ENCODE measurements at regions not wholly inside any gene's neighbourhood (a gene's known extent, or its start where the extent isn't known, plus 50 kb on each side); places are given as distances from the start of the nearest gene placed in this dataset.
"Not testable (repeated sequence)": the region's sequence is repeated elsewhere in the genome, so short reads cannot be mapped to it uniquely, and the experiment has no call there.

DNA sequence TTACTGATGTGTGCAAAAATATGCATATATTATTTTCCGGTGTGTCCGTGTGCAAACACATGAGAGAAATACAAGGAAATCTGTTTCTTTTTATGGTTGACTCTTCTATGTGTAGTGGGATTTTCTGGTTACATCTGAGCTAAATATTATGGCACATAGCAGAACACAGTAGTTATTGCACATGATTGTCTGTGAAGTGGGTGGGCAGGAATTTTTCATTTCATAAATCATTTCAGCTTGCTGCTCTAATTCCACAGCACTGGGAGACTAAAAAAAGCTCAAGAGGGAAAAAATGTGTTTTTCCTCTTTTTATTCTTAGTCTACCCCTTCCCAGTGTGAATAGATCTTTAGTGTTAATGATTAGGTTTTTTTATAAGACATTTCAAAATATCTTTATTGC lies 197.9 kb downstream of the MBL2 start:
- DNase-seq (no peak), ATAC-seq (no peak)
- Histone ChIP-seq H3K36me3 (replicated peaks in 1 of 2; ENCODE audit: insufficient read depth in 1 of 2, low read depth in 2 of 2) (no peaks in the 10 kb centered on the region), H3K4me3 (no peak overlapping the region), H3K9me3 (no peaks in the 10 kb centered on the region), H3K27ac (no peak overlapping the region), H3K4me1 (no peaks in the 10 kb centered on the region), H3K27me3 (no peaks in the 10 kb centered on the region)
- 86 to 87% methylated on average over 2 of the region's 2 CpGs for WGBS, 2 donors
- TF ChIP-seq, protein P1, sequence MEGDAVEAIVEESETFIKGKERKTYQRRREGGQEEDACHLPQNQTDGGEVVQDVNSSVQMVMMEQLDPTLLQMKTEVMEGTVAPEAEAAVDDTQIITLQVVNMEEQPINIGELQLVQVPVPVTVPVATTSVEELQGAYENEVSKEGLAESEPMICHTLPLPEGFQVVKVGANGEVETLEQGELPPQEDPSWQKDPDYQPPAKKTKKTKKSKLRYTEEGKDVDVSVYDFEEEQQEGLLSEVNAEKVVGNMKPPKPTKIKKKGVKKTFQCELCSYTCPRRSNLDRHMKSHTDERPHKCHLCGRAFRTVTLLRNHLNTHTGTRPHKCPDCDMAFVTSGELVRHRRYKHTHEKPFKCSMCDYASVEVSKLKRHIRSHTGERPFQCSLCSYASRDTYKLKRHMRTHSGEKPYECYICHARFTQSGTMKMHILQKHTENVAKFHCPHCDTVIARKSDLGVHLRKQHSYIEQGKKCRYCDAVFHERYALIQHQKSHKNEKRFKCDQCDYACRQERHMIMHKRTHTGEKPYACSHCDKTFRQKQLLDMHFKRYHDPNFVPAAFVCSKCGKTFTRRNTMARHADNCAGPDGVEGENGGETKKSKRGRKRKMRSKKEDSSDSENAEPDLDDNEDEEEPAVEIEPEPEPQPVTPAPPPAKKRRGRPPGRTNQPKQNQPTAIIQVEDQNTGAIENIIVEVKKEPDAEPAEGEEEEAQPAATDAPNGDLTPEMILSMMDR (IDR thresholded peaks at IDR 0.05): no peak
- TF ChIP-seq POLR2A (IDR thresholded peaks at IDR 0.05): no peak
- intact Hi-C loops (cut with DNase I): no loop called here

DNA sequence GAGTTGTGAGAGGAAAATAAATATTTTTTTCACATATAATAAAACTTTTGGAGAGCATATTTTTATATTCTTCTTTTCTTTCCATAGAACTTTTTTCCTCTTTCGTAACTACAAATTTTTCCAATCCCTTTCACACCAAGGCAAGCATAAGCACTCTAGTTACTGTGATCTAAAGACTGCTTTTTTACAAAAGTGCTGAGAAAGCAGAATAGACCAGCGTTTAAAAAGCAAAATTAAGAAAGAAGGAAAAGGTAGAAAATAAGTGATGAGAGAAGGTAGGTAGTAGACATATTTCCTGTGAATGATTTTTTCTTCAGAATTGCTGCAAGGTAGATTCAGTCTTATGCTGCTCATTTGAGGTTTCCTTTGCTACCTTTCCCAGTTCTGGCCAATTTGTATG lies 195.5 kb downstream of the MBL2 start:
- intact Hi-C loops (cut with DNase I): no loop called here
- WGBS, 2 donors: 64 to 72% methylated on average over 2 of the region's 2 CpGs

DNA sequence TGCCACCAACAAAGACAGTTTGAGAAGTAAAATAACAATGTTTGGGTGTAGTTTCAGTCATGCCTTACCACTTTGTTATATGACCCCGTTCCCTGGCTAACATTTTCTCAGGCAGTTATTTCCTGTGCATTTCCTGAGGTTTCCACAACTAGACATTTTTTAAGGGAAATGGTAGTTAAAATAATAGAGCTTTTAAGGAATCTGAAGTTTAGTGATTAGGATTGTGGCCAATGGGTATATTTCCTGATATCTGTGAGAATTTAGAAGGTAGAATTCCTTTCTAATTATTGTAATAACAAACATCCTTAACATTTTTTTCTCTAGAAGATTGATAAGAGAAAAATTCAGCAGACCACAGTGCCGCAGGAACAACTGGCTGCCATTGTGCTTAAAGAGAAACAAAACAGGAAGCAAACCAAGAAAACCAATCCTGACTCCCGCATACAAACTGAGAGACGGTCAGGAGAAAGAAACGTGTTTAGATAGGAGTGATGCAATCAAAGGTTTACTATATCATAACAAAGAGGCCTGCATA lies 193.6 kb downstream of the MBL2 start:
- H3K4me3 ChIP-seq: no peak overlapping the region
- 22 to 46% methylated on average over 5 of the region's 5 CpGs for WGBS, 2 donors
- intact Hi-C loops (cut with DNase I): no loop called here

More for the DNA sequence above, 195.5 kb downstream of the MBL2 start:
- TF ChIP-seq, protein P1 (IDR thresholded peaks at IDR 0.05): no peak
- no peak for TF ChIP-seq POLR2A (IDR thresholded peaks at IDR 0.05)
- Histone ChIP-seq H3K4me1 (no peaks in the 10 kb centered on the region), H3K36me3 (replicated peaks in 1 of 2; ENCODE audit: insufficient read depth in 1 of 2, low read depth in 2 of 2) (no peaks in the 10 kb centered on the region), H3K27ac (no peak overlapping the region), H3K27me3 (no peaks in the 10 kb centered on the region), H3K4me3 (no peak overlapping the region), H3K9me3 (no peaks in the 10 kb centered on the region)
- no peak for DNase-seq
- ATAC-seq: no peak

DNA sequence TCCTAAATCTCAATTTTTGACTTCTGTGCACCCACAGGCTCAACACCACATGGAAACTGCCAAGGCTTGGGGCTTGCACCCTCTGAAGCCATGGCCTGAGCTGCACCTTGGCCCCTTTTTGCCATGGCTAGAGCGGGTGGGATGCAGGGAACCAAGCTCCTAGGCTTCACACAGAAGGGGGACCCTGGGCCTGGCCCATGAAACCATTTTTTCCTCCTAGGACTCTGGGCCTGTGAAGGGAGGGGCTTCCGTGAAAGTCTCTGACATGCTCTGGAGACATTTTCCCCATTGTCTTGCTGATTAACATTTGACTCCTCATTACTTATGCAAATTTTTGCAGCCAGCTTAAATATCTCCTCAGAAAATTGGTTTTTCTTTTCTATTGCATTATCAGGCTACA lies 190.9 kb downstream of the MBL2 start:
- intact Hi-C loops (cut with DNase I); H3K9me3 ChIP-seq; H3K4me1 ChIP-seq; H3K4me3 ChIP-seq; ATAC-seq; H3K27ac ChIP-seq; DNase-seq; H3K36me3 ChIP-seq (replicated peaks in 1 of 2; ENCODE audit: insufficient read depth in 1 of 2, low read depth in 2 of 2); H3K27me3 ChIP-seq: not testable (repeated sequence)
- 53 to 85% methylated on average over 2 of the region's 2 CpGs for WGBS, 2 donors

More for the DNA sequence above, 193.6 kb downstream of the MBL2 start:
- ATAC-seq (no peak), DNase-seq (no peak)
- TF ChIP-seq, protein P1 (IDR thresholded peaks at IDR 0.05): no peak
- TF ChIP-seq POLR2A (IDR thresholded peaks at IDR 0.05): no peak
- no peak overlapping the region for H3K27ac ChIP-seq
- H3K4me1 ChIP-seq: no peaks in the 10 kb centered on the region
- H3K27me3 ChIP-seq: no peaks in the 10 kb centered on the region
- H3K9me3 ChIP-seq: no peaks in the 10 kb centered on the region
- H3K36me3 ChIP-seq (replicated peaks in 1 of 2; ENCODE audit: insufficient read depth in 1 of 2, low read depth in 2 of 2): no peaks in the 10 kb centered on the region

DNA sequence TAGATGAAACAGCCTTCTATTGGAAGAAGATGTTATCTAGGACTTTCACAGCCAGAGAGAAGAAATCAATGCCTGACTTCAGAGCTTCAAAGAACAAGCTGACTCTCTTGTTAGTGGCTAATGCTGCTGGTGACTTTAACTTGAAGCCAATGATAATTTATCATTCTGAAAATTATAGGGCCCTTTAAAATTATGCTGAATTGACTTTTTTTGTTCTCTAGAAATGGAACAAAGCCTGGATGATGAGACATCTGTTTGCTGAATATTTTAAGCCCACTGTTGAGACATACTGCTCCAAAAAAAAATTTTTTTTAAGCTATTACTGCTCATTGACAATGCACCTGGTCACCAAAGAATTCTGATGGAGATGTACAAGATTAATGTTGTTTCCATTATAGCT lies 189.2 kb downstream of the MBL2 start:
- Histone ChIP-seq H3K9me3 (no peaks in the 10 kb centered on the region), H3K27me3 (no peaks in the 10 kb centered on the region), H3K4me3 (no peak overlapping the region), H3K27ac (no peak overlapping the region), H3K4me1 (no peaks in the 10 kb centered on the region), H3K36me3 (replicated peaks in 1 of 2; ENCODE audit: insufficient read depth in 1 of 2, low read depth in 2 of 2) (no peaks in the 10 kb centered on the region)
- intact Hi-C loops (cut with DNase I): no loop called here
- DNase-seq: no peak
- no peak for ATAC-seq
- no peak for TF ChIP-seq POLR2A (IDR thresholded peaks at IDR 0.05)
- TF ChIP-seq, protein P1 (IDR thresholded peaks at IDR 0.05): no peak
